ENCODE measurements at regions not wholly inside any gene's neighbourhood (a gene's known extent, or its start where the extent isn't known, plus 50 kb on each side); places are given as distances from the start of the nearest gene placed in this dataset.

DNA sequence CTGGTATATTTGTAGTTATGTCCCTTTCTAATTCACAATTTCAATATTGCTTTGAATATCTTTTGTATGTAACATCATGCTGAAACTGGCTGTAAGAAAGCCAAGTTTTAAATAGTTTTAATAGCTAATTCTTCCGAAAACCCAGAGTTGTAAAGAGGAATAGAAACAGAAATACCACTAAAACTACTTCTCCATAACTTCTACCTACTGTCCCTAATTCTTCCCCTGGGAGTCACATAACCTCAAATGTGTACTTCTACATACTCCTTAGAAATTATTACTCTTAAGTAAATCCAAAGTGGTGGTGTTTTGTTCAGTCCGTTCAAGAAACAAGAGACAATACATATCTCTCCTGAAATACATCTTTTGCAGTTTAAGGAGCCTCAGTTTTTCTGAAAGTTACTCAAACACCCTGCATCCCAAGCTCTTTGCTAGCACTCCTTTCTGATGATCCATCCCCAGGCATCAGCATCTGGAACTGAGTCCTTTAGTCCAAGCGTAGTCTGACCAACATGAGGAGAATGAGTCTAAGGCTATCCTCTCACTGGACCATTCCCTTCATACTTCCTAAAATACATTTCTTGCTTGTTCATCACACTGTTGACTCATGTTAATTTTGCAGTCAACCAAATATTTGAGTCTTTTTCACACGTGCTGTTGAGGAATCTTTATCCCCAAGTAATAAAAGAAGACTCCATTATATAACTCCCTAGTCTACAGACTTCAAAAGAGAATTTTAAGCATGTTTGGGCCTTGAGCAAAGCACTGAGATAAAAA lies 214.3 kb upstream of the NUDT4 start:
- no peak for DNase-seq

DNA sequence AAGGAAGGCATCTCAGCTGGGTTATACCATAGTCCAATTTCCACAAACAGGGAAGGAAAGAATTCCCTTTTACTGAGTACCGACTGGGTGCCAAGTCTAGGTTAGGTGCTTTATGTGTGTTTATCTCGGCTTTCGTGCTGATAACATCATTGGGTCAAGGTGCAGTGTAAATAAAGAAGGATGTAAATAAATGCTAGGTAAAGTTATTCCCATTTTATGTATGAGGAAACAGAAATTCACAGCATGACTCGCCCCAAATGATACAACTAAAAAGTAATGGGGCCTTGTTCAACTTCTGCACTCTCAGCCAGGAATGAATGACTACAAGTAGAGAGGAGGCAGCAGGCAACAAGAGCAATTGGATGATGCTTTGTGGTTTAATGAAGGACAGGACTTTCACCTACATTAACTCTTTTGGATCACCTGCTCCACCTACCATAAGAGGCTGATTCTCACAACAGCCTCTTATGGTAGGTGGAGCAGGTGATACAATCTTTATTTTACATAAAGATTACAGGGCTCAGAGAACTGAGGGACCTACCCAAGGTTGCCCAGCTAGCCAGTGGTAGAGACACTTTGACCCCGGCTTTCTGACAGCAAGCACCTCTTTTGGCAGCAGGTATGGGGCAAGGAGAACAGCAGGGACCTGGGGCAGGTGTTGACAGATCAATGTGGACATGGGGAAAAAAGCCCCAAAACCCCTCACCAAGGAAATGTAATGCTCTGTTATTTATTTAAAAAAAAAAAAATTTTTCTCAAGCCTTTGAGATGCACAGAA lies 213.4 kb upstream of the NUDT4 start:
- no peak for DNase-seq

DNA sequence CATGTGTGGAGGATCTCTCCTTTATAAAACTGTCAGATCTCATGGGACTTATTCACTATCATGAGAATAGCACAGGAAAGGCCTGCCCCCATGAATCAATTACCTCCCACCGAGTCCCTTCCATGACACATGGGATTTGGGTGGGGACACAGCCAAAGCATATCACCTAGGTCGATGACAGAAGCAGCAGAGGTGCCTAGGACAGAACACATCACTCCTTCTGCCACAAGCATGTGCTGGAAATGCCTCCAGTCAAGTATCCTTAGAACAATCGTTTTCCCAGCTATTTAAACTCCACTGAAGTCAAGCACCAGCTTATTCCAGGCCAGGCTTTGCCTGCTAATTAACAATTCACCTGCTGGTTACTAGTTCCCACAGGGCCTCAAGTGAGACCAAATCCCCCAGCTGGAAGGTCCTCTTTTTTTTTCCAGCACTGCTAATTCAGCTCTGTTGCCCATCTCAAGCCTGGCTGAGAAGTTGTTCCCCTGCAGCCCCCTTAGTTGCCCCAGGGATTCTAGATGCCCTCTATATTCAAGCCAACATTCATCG lies 212.3 kb upstream of the NUDT4 start:
- DNase-seq, result no peak

DNA sequence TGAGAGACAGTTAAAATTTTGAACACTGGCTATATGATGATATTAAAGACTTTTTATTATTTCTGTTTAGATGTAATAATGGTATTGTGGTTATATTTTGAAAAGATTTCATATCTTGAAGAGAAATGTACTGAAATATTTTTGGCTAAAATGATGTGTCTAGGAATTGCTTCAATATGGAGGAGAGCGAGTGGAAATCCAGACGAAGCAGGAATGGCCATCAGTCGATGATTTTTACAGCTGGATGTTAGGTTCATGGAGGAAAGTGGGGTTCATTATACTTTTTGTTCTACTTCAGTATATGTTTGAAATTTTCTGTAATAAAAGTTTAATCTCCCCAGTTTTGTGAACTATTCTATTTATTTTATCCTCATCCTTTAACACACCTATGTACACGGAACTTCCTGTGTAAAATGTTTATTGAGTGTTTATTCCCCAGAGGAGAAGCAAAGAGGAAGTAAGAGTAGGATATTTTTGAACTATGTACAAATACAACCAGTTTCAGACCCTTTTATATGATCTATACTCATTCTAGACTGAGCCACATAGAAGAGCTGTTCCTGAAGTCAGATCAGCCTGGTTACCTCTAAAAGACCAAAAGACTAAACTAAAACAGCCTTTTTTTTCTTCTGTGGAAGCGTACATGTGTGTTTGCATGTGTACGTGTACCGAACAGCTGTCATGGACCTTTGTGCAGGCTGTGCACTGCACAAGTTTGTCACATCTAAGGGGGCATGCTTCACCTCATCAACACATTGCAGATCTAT lies 211.0 kb upstream of the NUDT4 start:
- no peak for DNase-seq

DNA sequence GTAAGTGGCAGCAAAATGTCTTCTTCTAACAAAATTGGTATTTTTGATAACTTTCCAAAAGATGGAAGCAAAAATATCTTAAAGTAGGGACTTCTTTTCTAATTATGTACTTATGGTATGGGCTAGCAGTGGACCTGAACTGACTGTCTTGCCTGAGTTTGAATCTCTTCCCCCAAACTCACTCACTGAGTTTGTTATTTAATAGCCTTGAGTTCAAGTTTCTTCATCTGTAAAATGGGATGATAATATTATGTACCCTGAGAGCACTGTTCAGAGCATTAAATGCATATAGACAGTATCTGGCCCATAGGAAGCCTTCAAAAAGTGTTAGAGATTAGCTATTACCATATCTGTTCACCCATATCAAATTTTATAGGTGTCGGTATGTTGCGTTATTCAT lies 210.4 kb upstream of the NUDT4 start:
- no peak for DNase-seq

DNA sequence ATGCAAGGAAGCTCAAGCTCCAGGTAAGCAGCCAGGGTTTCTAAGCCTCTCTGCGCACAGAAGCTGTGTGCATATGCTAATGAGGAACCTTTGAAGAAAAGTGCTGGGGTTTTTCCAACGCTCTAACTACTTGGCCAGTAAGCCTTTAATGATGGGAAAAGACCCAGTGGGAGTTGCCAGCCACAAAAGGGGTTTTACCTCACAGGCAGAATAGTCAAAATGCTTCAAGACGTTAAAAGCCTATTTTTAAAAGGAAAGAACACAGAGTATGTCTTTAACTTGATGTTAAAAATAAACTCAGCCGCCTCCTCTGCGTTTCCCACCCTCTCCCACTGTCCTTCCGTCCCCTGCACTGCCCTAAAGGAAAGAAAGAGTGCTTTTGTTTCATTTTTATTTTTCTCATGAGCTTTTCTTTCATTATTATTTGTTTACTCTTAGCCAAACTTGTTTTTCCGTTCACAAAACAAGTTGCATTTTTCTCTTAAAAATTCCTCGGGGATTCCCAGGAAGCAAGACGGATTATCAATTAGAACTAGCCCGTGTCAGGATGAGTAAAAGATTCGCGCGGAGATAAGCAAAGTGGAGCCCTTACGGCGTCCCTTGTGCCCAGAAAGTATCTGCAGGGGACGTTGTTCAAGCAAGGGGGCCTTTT lies 209.8 kb upstream of the NUDT4 start:
- peak; percentile 26 to 44 for DNase-seq

DNA sequence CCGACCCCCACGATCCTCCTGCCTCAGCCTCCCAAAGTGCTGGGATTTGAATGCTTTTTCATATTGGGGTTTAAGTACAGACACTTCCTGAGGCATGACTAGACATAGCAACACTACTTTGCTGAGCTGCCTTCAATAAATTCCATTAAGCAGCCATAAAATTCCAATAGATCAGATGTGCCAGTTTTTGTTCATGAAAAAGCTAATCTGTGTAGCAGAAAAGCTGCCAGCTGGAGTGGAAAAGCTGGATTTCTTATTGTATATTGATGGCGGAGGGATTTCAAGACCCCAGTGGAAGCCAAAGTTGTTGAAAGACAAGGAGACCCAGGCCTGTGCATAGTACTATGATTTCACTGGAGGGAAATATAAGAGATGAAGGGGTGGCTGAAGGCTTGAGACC lies 209.0 kb upstream of the NUDT4 start:
- DNase-seq, result no peak

DNA sequence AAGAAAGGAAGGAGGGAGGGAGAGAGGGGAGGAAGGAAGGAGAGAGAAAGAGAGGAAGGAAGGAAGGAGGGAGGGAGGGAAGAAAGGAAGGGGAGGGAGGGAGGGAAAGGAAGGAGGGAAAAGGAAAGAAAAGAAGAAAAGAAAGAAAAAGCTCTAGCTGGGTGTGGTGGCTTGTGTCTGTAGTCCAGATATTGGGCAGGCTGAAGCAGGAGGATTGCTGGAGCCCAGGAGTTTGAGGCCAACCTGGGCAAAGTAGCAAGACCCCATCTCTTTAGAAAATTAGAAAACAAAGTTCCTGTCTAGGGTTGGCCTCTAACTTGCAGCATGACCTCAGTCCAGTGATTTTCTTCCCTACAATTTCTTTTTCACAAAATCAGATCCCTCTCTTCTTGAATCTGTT lies 208.2 kb upstream of the NUDT4 start:
- DNase-seq, result no peak

DNA sequence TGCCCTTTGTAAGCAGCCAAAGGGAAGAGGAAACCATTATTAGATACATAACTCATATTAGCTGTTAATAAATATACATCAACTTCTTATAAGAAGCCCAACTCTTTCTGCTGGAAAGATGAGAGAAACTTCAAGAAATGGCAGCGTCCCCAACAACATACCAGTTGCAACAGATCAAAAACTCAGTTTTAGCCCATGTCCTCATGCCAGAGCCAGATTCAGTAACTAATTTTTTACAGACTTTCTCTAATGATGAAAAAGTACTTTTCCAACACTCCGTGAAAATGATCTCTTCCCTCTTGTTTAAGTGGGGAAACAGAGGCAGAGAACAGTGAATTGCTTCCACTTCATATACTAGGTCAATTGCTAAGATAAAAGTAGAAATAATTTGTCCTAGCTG lies 206.8 kb upstream of the NUDT4 start:
- no peak for DNase-seq

DNA sequence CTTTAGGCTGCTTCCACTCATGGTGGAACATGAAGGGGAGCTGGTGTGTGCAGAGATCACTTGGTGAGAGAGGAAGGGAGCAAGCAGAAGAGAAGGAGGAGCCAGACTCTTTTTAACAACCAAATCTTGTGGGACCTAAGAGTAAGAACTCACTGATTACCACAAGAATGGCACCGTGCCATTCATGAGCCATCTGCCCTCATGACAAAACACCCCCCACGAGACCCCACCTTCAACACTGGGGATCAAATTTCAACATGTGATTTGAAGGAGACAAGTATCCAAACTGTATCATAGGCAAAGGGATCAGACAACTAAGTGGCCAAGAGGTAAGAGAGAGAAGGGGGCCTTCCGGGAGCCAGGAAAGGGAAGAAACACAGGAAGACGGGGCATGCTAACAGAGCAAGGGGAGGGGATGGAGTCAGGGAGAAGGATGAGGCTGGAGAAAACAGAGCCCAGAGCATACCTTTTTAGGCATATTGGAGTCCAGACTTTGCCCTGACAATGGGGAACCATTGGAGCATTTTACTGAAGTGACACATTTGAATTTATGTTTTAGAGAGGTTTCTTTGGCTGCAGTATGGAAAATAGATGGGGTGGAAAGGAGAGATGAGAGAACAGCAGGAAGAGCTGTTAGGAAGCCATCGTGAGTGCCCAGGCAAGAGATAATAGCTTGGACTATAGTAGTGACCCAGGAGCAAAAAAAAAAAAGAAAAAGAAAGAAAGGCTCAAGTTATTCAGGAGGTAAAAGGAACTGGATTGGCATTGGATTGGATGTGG lies 204.4 kb upstream of the NUDT4 start:
- DNase-seq, result no peak

DNA sequence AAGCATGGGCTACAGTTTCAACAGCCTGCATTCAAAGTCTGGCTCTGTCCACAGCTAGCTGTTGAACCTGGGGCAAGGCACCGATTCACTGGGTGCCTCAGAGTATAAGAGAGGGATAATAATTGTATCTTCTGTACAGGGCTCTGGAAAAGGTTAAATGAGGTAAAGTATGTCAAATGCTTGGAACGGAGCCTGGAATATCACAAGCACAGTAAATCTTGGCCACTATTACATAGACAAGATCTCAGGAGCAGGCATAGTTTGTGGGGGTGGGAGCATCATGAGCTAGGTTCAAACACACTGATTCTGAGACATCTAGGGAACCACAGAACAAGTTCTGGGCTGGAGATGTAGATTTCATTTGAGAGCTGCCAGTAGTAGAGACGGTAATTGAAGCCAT lies 203.7 kb upstream of the NUDT4 start:
- DNase-seq, result no peak

DNA sequence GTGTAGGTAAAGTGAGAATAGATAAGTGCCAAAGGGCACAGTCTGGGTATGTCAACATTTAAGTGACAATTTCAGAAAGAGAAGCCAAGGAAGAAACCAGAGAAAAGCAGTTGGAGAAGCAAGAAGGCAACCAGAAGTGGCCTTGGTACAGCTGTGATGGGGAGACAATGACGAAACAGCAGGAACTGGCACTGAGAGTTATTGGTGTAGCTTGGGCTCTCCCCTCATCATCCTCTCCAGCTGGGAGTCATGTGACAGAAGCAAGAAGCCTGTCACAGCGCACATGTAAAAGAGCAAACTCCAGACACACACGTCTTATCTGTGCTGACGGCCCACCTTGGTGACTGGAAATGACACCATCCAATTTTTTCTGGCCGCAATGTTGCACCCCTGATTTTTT lies 203.3 kb upstream of the NUDT4 start:
- no peak for DNase-seq

DNA sequence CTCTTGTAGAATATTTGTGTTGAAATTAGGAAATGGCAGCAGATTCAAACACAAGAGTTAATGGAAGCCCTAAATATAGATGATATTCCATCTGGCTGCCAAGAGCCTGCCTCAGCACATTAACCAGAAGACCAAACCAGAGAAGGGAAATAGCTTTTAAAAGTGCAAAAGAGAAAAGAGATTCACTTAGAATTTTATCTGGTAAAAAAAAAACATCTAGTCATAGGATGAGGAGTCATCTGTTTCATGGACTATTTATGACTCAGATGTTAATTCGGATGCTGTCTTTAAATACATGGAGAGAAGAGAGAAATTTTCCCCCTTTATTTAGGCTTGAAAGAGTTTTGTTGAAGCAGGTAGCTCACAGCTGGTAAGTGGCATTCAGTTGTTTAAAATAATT lies 201.6 kb upstream of the NUDT4 start:
- DNase-seq, result no peak

DNA sequence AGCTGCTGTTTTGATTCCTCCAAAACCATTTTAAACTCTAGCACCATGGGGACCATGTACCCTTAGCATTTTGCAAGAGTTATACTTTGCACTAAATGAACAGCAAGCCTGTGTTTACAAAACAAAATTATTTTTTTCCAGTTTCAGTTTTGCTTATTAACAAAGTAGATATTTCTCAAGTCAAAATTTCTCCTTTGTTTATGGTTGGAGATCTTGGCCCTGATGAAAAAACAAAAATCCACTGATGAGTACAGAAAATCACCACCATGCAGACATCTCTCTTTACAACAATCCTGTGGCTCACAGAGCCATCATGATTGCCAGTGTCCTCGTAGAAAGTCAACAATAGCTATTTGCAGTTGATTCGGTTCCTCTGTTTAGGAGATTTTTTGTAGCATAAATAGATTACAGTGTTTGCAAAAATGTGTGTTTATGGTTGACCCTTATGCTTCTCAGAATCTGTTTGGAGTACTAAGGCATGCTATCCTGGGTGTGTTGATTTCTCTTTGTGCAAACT lies 201.1 kb upstream of the NUDT4 start:
- DNase-seq, result no peak

DNA sequence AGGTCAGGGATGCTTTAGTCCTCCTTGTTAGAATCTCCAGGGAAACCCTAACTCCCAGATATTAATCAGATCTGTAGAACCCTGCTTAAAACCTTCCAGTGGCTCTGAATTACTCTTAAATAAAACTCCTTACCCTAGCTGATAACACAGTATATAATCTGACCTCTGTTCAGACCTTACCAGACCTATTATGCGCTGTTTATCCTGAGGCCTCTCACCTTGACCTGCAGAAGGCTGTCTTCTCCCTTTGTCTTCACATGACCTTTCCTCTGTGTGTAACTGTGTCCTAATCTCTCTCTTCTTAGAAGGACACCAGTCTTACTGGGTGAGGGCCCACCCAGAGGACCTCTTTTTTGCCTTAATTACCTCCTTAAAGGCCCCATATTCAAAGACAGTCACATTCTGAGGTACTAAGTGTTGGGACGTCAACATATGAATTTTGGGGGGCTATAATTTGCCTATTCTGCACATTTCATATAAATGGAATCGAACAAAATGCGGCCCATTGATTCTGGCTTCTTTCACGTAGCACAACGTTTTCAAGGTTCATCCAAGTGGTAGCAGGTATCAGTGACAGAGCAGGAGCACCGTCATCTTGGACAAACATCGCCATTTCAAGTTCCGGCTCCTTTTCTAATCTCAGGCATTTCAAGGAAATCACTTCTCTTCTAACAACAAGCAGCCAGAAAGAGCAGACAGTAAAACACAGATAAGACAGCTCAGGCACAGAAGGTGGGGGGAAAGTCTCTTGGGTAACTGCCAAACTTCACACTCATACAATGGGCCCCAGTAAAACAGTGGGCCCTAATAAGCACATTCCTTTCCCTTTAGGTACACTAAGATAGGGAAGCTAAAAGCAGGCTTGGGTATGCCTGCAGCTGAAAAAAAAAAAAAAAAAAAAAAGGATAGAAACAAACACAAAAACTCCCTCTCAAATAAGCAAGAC lies 200.2 kb upstream of the NUDT4 start:
- no peak for DNase-seq

DNA sequence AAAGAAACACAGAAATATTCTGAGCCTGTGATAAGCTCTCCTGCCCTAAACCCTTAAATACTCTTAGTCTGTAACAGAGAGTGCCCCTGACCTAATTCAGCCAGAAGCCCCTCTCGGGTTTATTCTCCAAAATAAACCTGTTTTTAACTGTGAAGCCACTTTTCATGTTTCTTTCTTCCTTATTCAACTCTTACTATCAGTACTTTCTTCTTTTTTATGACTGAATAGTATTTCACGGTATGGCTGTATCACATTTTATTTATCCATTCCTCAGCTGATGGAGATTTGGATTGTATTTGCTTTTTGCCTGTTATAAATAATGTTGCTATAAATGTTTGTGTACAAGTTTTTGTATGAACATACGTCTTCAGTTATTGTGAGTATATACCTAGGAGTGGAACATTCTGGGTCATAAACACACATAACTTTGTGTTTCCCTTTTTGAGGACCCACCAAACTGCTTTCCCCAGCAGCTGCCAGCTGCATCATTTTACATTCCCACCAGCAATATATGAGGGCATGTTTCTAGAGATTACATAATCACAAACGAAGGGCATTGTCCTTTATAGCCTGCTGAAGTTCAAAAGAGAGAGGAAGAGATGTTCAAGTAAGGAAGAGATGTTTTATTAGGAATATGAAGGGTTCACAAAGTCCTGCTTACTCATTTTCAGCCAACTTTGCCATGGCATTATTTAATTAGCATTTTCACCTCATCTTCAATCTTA lies 199.4 kb upstream of the NUDT4 start:
- DNase-seq, result no peak

DNA sequence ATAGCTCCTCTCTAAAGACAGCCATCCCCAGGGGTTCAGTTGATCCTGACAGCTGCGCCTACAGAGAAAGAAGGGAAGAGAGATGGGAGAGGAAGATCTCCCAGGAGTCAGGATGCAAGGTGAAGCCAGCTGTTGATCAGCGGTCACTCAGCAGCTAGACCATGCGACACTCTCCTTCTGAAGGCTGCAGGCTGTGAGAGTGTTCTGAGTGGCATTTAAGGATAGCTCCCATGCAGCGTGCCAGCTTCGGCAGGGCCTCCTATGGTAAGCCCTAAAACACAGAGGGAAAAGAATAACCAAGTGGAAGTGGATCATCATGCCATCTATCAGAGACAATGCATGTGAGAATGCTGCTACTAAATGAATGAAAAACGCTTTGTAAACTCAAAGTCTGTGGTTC lies 197.9 kb upstream of the NUDT4 start:
- DNase-seq, result no peak

DNA sequence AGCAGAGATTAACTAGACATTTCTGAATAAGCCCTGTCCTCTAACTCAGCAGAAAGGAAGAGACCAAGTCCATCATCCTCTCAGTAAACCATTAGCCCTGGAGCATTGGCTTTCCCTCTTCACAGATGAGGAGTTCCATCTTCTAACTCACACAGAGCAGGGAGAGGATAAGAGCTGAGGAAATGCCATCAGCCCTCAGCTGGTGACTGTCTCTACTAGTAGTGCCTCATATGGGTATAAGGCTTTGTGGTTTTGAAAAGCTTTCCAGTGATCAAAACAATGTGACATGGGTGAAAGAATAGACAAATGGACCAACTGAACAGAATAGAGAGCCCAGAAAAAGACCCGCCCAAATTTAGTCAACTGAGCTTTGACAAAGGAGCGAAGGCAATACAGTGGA lies 197.2 kb upstream of the NUDT4 start:
- DNase-seq, result no peak

DNA sequence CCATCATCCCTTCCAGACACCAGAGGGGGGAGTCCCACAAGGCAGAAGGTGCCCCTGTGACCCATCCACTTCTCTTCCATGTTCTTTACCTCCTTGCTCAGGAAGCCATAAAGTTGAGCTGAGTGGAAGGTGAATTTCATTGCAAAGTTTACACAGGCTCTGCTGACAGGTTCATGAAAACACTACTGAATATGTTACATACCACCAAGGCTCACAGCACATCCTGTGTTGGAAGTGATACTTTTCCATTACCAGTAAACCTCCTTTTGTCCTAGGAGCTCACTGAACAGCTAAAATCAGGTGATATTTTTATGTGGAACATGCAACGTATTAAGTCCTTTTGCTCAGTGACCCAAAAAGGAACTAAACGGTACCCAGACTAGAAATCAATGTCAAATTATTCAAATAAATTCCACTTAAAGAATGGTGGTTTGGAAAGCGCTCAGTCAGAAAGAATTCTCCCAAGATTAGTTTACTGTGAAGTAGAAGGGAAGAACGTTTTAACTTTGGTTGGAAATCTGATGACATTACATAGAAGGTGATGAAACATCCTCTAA lies 196.2 kb upstream of the NUDT4 start:
- no peak for DNase-seq

All from Kasumi-1 (cell line).